GM19467 (cell line): ENCODE measurements at regions not wholly inside any gene's neighbourhood (a gene's known extent, or its start where the extent isn't known, plus 50 kb on each side); places are given as distances from the start of the nearest gene placed in this dataset.
"Not testable (repeated sequence)": the region's sequence is repeated elsewhere in the genome, so short reads cannot be mapped to it uniquely, and the experiment has no call there.

Source experiments
- ATAC-seq: cut with Tn5 transposase; IDR thresholded peaks from one replicate; pipeline ENCODE4 v1.9.1; 2021; ENCODE audit warnings: mild to moderate bottlenecking, moderate library complexity; ENCODE audit not compliant: unreplicated experiment

GRCh38 chr12:58068706-58069105 lies 127.3 kb downstream of the ATP23 start:
- ATAC-seq, result no peak

GRCh38 chr12:58069268-58069963 lies 128.0 kb downstream of the ATP23 start:
- no peak for ATAC-seq

DNA sequence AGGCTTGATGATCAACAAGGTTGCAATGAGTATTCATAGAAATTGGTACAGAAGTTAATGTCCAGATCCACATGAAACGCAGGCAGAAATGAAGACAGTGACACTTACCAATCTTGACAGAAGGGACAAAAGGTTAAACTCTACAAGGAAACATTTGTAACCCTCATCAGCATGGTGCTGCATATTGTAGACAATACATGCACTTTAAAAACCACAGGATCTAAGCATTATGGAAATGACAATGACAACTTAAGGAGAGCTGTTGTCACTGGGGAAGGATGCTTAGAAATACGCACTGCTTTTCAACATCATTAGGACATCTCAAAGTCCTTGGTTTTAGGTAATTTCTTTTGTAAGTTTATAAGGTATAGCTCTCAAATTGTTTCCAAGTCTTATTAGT lies 130.6 kb downstream of the ATP23 start:
- ATAC-seq, result no peak

GRCh38 chr12:58074259-58074658 lies 132.9 kb downstream of the ATP23 start:
- no peak for ATAC-seq

- ATAC-seq, result no peak
Observed at GRCh38 chr12:58079806-58080205, 138.4 kb downstream of the ATP23 start.

DNA sequence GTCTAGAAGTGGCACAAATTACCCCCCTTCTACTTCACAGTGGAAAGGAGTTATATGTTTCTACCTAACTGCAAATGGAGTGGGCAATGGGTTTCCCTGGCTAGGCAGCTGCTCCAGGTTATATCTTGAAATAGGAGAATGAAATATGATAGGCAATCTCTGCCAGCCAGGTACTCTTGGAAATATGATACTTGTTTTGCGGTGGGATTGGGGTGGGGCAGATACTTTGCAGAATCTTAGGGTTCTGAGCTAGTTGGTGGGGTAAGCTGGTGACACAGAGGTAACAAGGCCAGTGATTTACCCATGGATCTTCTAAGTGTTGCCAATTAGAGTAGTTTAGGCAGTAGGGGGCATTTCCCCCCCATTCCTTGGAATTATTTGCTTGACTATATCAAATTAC lies 140.1 kb downstream of the ATP23 start:
- no peak for ATAC-seq

- ATAC-seq, result no peak
Observed at GRCh38 chr12:58082996-58083395, 141.6 kb downstream of the ATP23 start.

- no peak for ATAC-seq
Observed at GRCh38 chr12:58086006-58086405, 144.6 kb downstream of the ATP23 start.

DNA sequence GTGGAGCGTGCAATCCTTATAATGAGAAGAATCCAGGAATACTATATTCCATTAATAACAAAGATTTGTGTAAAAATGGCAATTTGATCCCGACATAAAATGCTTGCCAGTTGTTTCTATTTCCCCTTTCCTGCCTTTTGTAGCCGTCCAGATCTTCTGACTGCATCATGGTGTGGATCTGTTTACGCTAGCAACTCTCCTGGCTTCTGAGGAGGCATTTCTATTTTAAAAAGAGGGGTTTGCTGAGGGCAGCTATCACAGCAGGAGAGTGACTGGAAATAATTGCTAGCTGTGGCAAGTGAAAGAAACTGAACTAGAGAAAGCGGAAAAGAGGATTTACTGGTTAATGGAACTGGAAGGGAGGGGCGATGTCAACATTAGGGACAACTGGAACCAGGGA lies 145.6 kb downstream of the ATP23 start:
- ATAC-seq, result no peak

GRCh38 chr12:58087423-58088127 lies 146.2 kb downstream of the ATP23 start:
- no peak for ATAC-seq

DNA sequence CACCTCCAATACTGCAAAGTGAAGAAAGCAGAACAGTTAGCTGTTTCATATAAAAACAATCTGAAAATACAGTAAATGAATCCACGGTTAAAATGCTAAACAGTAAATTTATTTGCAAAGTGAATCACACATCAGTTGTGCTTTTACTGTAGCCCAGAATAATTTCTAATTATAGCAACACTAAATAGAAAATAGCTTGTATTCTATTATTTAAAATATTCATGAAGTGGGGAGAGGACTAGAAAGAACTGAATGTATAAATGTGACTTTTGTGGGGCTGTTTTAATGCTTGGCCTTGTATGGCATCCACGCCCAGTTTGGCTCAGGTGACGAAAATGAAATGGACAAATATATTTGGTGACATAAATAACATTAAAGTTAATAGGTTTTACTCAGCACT lies 148.2 kb downstream of the ATP23 start:
- no peak for ATAC-seq

DNA sequence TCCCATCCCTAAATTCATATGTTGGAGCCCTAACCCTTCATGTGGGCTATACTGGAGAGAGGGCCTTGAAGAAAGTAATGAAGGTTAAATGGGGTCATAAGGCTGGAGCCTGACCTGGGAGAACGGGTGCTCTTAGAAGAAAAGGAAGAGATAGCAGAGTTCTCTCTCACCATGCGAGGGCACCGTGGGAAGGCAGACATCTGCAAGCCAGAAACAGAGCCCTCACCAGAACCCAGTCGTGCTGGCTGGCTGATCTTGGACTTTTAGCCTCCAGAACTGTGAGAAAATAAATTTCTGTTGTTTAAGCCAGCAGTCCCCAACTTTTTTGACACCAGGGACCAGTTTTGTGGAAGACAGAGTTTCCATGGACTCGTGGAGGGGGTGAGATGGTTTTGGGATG lies 149.3 kb downstream of the ATP23 start:
- no peak for ATAC-seq

- no peak for ATAC-seq
Observed at GRCh38 chr12:58095002-58095401, 153.6 kb downstream of the ATP23 start.

DNA sequence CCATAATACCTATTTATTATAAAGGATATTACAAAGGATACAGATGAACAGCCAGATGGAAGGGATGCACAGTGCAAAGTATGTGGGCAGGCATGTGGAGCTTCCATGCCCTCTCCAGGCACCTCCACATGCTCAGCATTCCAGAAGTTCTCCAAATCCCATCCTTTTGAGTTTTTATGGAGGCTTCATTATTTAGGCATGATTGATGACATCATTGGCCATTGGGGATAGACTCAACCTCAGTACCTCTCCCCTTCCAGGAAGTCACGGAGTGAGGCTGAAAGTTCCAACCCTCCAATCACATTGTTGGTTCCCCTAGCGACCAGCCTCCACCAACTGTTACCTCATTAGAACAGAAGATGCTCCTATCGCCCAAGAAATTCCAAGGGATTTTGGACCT lies 156.4 kb downstream of the ATP23 start:
- no peak for ATAC-seq

DNA sequence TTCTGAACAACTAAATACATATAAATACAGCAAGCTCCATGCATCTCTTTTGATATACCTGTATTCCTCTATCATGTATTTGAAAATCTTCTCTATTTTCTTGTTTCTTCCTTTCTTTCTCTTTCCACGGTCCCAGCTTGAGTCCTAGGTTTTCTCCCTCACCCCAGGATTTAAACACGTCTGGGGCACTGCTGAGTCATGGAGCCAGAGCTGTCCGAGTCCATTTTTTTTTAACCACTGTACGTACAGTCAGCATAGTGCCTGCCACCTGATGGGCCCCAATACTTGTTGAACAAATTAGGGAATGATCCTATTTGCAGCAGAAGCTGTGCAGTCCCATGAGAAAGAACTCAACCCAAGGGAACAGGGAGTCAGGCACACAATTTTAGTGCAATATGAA lies 158.1 kb downstream of the ATP23 start:
- no peak for ATAC-seq

DNA sequence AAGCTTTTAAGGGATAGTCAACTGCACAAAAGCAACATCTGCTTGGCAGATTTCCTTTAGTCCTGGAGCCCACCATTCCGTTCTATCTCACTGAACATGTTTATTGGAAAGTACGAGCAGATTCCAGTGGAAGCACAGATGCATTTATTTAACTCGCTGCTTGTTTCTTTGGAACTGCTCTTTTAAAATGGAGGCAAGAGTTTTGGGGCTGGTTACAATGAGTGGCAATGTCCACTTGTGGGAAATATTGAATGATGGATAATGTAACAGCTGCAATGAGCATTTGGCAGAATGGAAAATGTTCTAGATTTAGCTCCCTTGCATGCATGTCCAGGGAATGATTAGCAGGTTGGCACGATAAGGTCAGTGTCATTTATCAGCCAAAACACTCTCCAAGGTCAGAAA lies 163.0 kb downstream of the ATP23 start:
- ATAC-seq, result no peak

GRCh38 chr12:58105225-58106119 lies 164.1 kb downstream of the ATP23 start:
- no peak for ATAC-seq

GRCh38 chr12:58106195-58106594 lies 164.8 kb downstream of the ATP23 start:
- ATAC-seq, result no peak

DNA sequence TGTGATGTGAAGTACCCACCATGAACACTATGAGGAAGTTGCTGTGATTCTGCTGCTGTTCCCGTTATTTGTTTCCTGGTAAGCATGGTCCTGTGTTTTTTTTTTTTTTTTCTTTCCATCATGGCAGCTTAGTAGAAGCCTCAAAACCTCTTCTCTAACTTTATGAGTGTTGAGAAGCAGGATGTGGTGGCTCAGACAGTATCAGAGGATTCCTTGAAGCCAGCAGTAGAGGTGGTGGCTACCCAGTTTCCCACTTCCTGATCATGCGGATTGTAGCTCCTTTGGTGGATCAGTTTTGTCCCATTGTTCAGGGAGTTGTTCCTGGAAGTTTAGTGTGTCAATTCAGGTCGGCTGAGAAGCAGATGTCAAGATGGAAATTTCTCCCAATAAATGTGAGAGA lies 175.8 kb downstream of the ATP23 start:
- ATAC-seq, result no peak

- ATAC-seq, result no peak
Observed at GRCh38 chr12:58117667-58118066, 176.3 kb downstream of the ATP23 start.

DNA sequence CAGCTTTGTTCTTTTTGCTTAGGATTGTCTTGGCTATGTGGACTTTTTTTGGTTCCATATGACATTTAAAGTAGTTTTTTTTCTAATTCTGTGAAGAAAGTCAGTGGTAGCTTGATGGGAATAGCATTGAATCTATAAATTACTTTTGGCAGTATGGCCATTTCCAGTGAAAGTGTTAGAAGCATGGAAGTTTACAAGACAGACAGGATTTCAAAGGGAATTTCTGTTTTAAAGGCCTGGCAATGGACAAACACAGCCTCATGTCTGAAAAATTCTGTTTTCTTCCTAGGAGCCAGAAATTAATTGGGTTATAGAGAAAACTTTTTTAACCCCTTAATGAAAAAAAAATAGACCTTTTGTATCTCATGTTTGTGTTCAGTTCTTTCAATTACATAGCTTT lies 184.4 kb downstream of the ATP23 start:
- ATAC-seq, result not testable (repeated sequence)
